Natural killer cell (primary cell): ENCODE measurements at regions not wholly inside any gene's neighbourhood (a gene's known extent, or its start where the extent isn't known, plus 50 kb on each side); places are given as distances from the start of the nearest gene placed in this dataset.

ENCODE experiments used
- ATAC-seq, 3 donors: fragments of 150-1000 bp in 2 of 3; fragments of 200-7000 bp in 1 of 3; cut with Tn5 transposase; 1 replicate in 1 of 3; 2 replicates in 2 of 3; pipeline ENCODE4 v1.10.0; 2021; ENCODE audit warnings: mild to moderate bottlenecking in 2 of 3, moderate library complexity in 2 of 3
- DNase-seq, 2 donors: peaks; one replicate each; pipeline versions ENCODE4 v3.0.0 to v3.0.0-alpha.2; 2013 to 2021; ENCODE audit warnings: mixed read lengths in 1 of 2
- H3K27ac ChIP-seq: one replicate; pipeline ENCODE4 v1.5.1; 2013; ENCODE audit warnings: mild to moderate bottlenecking, low read length
- H3K27me3 ChIP-seq: one replicate; pipeline ENCODE4 v1.6.1; 2013; ENCODE audit warnings: low read length; ENCODE audit not compliant: control insufficient read depth, insufficient read depth
- H3K36me3 ChIP-seq: one replicate; pipeline ENCODE4 v1.6.1; 2013; ENCODE audit warnings: low read length; ENCODE audit not compliant: control insufficient read depth, insufficient read depth
- H3K4me1 ChIP-seq: one replicate; pipeline ENCODE4 v1.6.1; 2013; ENCODE audit warnings: low read length; ENCODE audit not compliant: control insufficient read depth, insufficient read depth
- H3K4me3 ChIP-seq: one replicate; pipeline ENCODE4 v1.5.1; 2013; ENCODE audit warnings: low read length
- H3K9me3 ChIP-seq: one replicate; pipeline ENCODE4 v1.6.1; 2013; ENCODE audit warnings: low read length; ENCODE audit not compliant: control insufficient read depth, insufficient read depth
- H3K27ac Mint-ChIP-seq, 2 donors: one replicate each; pipeline ENCODE4 v1.8.0; 2022; ENCODE audit warnings: mild to moderate bottlenecking in 2 of 2, mixed read lengths in 2 of 2, moderate library complexity in 1 of 2
- H3K27me3 Mint-ChIP-seq, 2 donors: one replicate each; pipeline ENCODE4 v1.8.0; 2022; ENCODE audit warnings: low read depth in 2 of 2, mixed read lengths in 2 of 2
- H3K36me3 Mint-ChIP-seq: one replicate; pipeline ENCODE4 v1.8.0; 2022; ENCODE audit warnings: mixed read lengths
- H3K4me1 Mint-ChIP-seq, 2 donors: one replicate each; pipeline ENCODE4 v1.8.0; 2022; ENCODE audit warnings: mixed read lengths in 2 of 2
- H3K4me3 Mint-ChIP-seq: one replicate; pipeline ENCODE4 v1.8.0; 2022; ENCODE audit warnings: mild to moderate bottlenecking, moderate library complexity, mixed read lengths
- H3K9me3 Mint-ChIP-seq, 2 donors: one replicate each; pipeline ENCODE4 v1.8.0; 2022; ENCODE audit warnings: mixed read lengths in 2 of 2
- CTCF ChIP-seq: fragments of 200-600 bp; IDR thresholded peaks from one replicate; pipeline ENCODE4 v1.8.0; 2022; ENCODE audit warnings: antibody characterized with exemption
- WGBS: methylation state at CpG from one replicate; pipeline ENCODE4 v1.1.7; 2013; ENCODE audit warnings: missing lambda C conversion rate; ENCODE audit not compliant: insufficient coverage; 5-methylcytosine and 5-hydroxymethylcytosine counted together
- intact Hi-C: fragments of 100-400 bp; cut with micrococcal nuclease; formaldehyde crosslinking; loops from one replicate; pipeline ENCODE4 v1.14.2; 2022

- WGBS: 78% methylated on average over 2 of the region's 2 CpGs
- Mint-ChIP-seq H3K4me3 (no peak overlapping the region), H3K36me3 (no peaks in the 10 kb centered on the region), H3K9me3 (peaks cover 12 to 23% of the 10 kb centered on the region in 2 donors), H3K27me3 (no peaks in the 10 kb centered on the region), H3K27ac (no peak overlapping the region), H3K4me1 (no peaks in the 10 kb centered on the region)
- DNase-seq (no peak), ATAC-seq (no peak)
- no peak overlapping the region for H3K27ac ChIP-seq
- no peaks in the 10 kb centered on the region for H3K9me3 ChIP-seq
- no peaks in the 10 kb centered on the region for H3K27me3 ChIP-seq
- H3K4me1 ChIP-seq: no peaks in the 10 kb centered on the region
- no peak for TF ChIP-seq CTCF
- no peaks in the 10 kb centered on the region for H3K36me3 ChIP-seq
- H3K4me3 ChIP-seq: no peak overlapping the region
- intact Hi-C loops: no loop called here
These were observed 1021.5 kb upstream of the AGA start for GRCh38 chr4:178463747-178464146.

GRCh38 chr4:178470996-178471784, 1029.0 kb upstream of the AGA start:
- H3K4me3 ChIP-seq: no peak overlapping the region
- TF ChIP-seq CTCF: no peak
- no peaks in the 10 kb centered on the region for H3K4me1 ChIP-seq
- peaks cover 6% of the 10 kb centered on the region for H3K9me3 ChIP-seq
- H3K36me3 ChIP-seq: no peaks in the 10 kb centered on the region
- H3K36me3 Mint-ChIP-seq: no peaks in the 10 kb centered on the region
- no peaks in the 10 kb centered on the region for H3K27me3 Mint-ChIP-seq
- no peak overlapping the region for H3K4me3 Mint-ChIP-seq
- DNase-seq: no peak
- 71% methylated on average over 4 of the region's 4 CpGs for WGBS
- H3K27me3 ChIP-seq: no peaks in the 10 kb centered on the region
- intact Hi-C loops: no loop called here
- H3K27ac Mint-ChIP-seq: no peak overlapping the region
- no peaks in the 10 kb centered on the region for H3K4me1 Mint-ChIP-seq
- no peak overlapping the region for H3K27ac ChIP-seq
- peaks cover 8% of the 10 kb centered on the region in 2 donors for H3K9me3 Mint-ChIP-seq
- ATAC-seq: no peak

GRCh38 chr4:178471994-178472393, 1029.8 kb upstream of the AGA start:
- TF ChIP-seq CTCF: no peak
- Histone ChIP-seq H3K27me3 (no peaks in the 10 kb centered on the region), H3K4me1 (no peaks in the 10 kb centered on the region), H3K9me3 (peaks cover 6% of the 10 kb centered on the region), H3K4me3 (no peak overlapping the region), H3K27ac (no peak overlapping the region), H3K36me3 (no peaks in the 10 kb centered on the region)
- H3K27ac Mint-ChIP-seq: no peak overlapping the region
- WGBS: 100% methylated on average over 1 of the region's 2 CpGs
- peaks cover 8% of the 10 kb centered on the region in 2 donors for H3K9me3 Mint-ChIP-seq
- H3K27me3 Mint-ChIP-seq: no peaks in the 10 kb centered on the region
- H3K4me3 Mint-ChIP-seq: no peak overlapping the region
- ATAC-seq (no peak), DNase-seq (no peak)
- H3K4me1 Mint-ChIP-seq: no peaks in the 10 kb centered on the region
- intact Hi-C loops: no loop called here
- H3K36me3 Mint-ChIP-seq: no peaks in the 10 kb centered on the region

GRCh38 chr4:178480105-178480504, 1037.9 kb upstream of the AGA start:
- no peak overlapping the region for H3K4me3 Mint-ChIP-seq
- intact Hi-C loops: no loop called here
- H3K27me3 Mint-ChIP-seq: no peaks in the 10 kb centered on the region
- 72% methylated on average over 3 of the region's 3 CpGs for WGBS
- no peak for ATAC-seq
- no peak overlapping the region for H3K4me3 ChIP-seq
- H3K4me1 Mint-ChIP-seq: no peaks in the 10 kb centered on the region
- no peak overlapping the region for H3K27ac ChIP-seq
- H3K9me3 Mint-ChIP-seq: peaks cover 13 to 20% of the 10 kb centered on the region in 2 donors
- no peaks in the 10 kb centered on the region for H3K4me1 ChIP-seq
- H3K36me3 ChIP-seq: no peaks in the 10 kb centered on the region
- H3K36me3 Mint-ChIP-seq: no peaks in the 10 kb centered on the region
- H3K27me3 ChIP-seq: no peaks in the 10 kb centered on the region
- no peak for TF ChIP-seq CTCF
- H3K27ac Mint-ChIP-seq: no peak overlapping the region
- DNase-seq: no peak
- H3K9me3 ChIP-seq: no peaks in the 10 kb centered on the region
